K562 (cell line): ENCODE measurements at regions not wholly inside any gene's neighbourhood (a gene's known extent, or its start where the extent isn't known, plus 50 kb on each side); places are given as distances from the start of the nearest gene placed in this dataset.

Experiments
- ATAC-seq: fragments of 200-7000 bp; cut with Tn5 transposase; 3 replicates; pipeline ENCODE4 v1.9.1; 2020; ENCODE audit warnings: moderate library complexity
- BruUV-seq: library from RNA; stranded (reverse); fragments of 400-500 nt; replicated peaks from 2 replicates; lab custom pipeline; 2021; lab: Mats Ljungman, UMichigan
- CTCF ChIA-PET: fragments of 300-600 bp; formaldehyde crosslinking; extraction: SDS; loops from one replicate; lab custom pipeline; 2021; ENCODE audit warnings: low intra/inter-chr PET ratio; lab: Yijun Ruan, JAX
- POLR2A ChIA-PET: fragments of 300-600, 350-650 bp; sonication (Branson Sonifier 250); formaldehyde crosslinking; extraction: SDS; loops from one replicate; lab custom pipeline; 2021; ENCODE audit warnings: antibody characterized with exemption, inconsistent platforms; lab: Yijun Ruan, JAX
- DNase-seq, 4 experiments: peaks; one replicate each; pipeline versions ENCODE4 v3.0.0 to v3.0.0-alpha.2; 2011 to 2018; ENCODE audit warnings: low spot score in 3 of 4, mixed read lengths in 3 of 4; ENCODE audit errors: extremely low read depth in 1 of 4
- FAIRE-seq: peaks from 2 replicates; lab custom pipeline; 2011; peaks lifted over from hg19 to GRCh38; lab: Jason Lieb, UNC
- H2AFZ ChIP-seq: 2 replicates; pipeline ENCODE4 v1.6.0; 2011; ENCODE audit warnings: low read depth, low read length, control low read depth, inconsistent platforms
- H3K27ac ChIP-seq: fragments of 200-600 bp; 3 replicates; pipeline ENCODE4 v1.8.0; 2011; ENCODE audit warnings: low read depth, mild to moderate bottlenecking, control low read depth, inconsistent platforms, low read length, moderate library complexity, mixed read lengths; ENCODE audit errors: extremely low read depth
- H3K27me3 ChIP-seq, 2 experiments: fragments of 300-600 bp in 1 of 2; 2 replicates in 1 of 2; 3 replicates in 1 of 2; pipeline versions ENCODE4 v1.6.0 to v1.8.0; 2011; ENCODE audit warnings: inconsistent platforms in 2 of 2, low read length in 2 of 2, mild to moderate bottlenecking in 1 of 2, mixed read lengths in 1 of 2, moderate library complexity in 1 of 2; ENCODE audit not compliant: control insufficient read depth in 2 of 2, insufficient read depth in 2 of 2
- H3K36me3 ChIP-seq: fragments of 300-600 bp; 3 replicates; pipeline ENCODE4 v1.8.0; 2011; ENCODE audit warnings: mild to moderate bottlenecking, low read length, inconsistent platforms; ENCODE audit not compliant: control insufficient read depth, insufficient read depth
- H3K4me1 ChIP-seq, 2 experiments: fragments of 200-600 bp in 1 of 2; replicated peaks in 1 of 2; 2 replicates in 1 of 2; 3 replicates in 1 of 2; pipeline versions ENCODE4 v1.5.1 to v1.8.0; 2011; ENCODE audit warnings: inconsistent platforms in 2 of 2, low read length in 2 of 2, mild to moderate bottlenecking in 1 of 2, mixed read lengths in 1 of 2, moderate library complexity in 1 of 2; ENCODE audit not compliant: control insufficient read depth in 2 of 2, insufficient read depth in 2 of 2
- H3K4me2 ChIP-seq: 2 replicates; pipeline ENCODE4 v1.6.1; 2011; ENCODE audit warnings: low read length, control low read depth, inconsistent platforms, mixed read lengths; ENCODE audit not compliant: insufficient read depth
- H3K4me3 ChIP-seq: fragments of 200-600 bp; sonication (generic), shearing (Covaris generic); 2 replicates; pipeline ENCODE4 v1.5.1; 2016; ENCODE audit warnings: control low read depth, inconsistent platforms
- H3K79me2 ChIP-seq: fragments of 200-600 bp; 3 replicates; pipeline ENCODE4 v1.8.0; 2011; ENCODE audit warnings: low read length, inconsistent platforms; ENCODE audit not compliant: control insufficient read depth, insufficient read depth
- H3K9ac ChIP-seq, 2 experiments: 2 replicates each; pipeline versions ENCODE4 v1.6.0 to v1.6.1; 2011; ENCODE audit warnings: low read depth in 2 of 2, low read length in 2 of 2, control low read depth in 1 of 2, inconsistent platforms in 1 of 2, mild to moderate bottlenecking in 1 of 2, mixed read lengths in 1 of 2; ENCODE audit not compliant: insufficient read depth in 1 of 2
- H3K9me1 ChIP-seq: one replicate; pipeline ENCODE4 v1.6.0; 2011; ENCODE audit warnings: inconsistent platforms, mild to moderate bottlenecking, low read length, moderate library complexity; ENCODE audit not compliant: control insufficient read depth, insufficient read depth
- H3K9me3 ChIP-seq: replicated peaks from 2 replicates; pipeline ENCODE4 v1.5.1; 2011; ENCODE audit warnings: low read depth, low read length, inconsistent platforms; ENCODE audit not compliant: control insufficient read depth, insufficient read depth
- H4K20me1 ChIP-seq: replicated peaks from 2 replicates; pipeline ENCODE4 v1.6.1; 2011; ENCODE audit warnings: low read length, inconsistent platforms, mixed read lengths; ENCODE audit not compliant: control insufficient read depth, insufficient read depth
- CBFA2T2 ChIP-seq: fragments of 450-650 bp; conservative IDR thresholded peaks from 2 replicates; pipeline ENCODE4 v1.6.1; 2017; ENCODE audit warnings: mild to moderate bottlenecking
- ELF4 ChIP-seq: fragments of 450-650 bp; formaldehyde crosslinking; IDR thresholded peaks from 2 replicates; pipeline ENCODE4 v1.4.0; 2022; ENCODE audit warnings: missing genetic modification characterization
- HMG20A ChIP-seq: fragments of 450-650 bp; formaldehyde crosslinking; conservative IDR thresholded peaks from 2 replicates; pipeline ENCODE4 v1.4.0; 2020; ENCODE audit warnings: mild to moderate bottlenecking, mixed read lengths
- HSF4 ChIP-seq: fragments of 250-450 bp; sonication (Bioruptor Pico); IDR thresholded peaks from 2 replicates; pipeline ENCODE4 v2.1.2; 2022; ENCODE audit warnings: mild to moderate bottlenecking, moderate library complexity, borderline replicate concordance
- PHB2 ChIP-seq: fragments of 450-650 bp; IDR thresholded peaks from 2 replicates; pipeline ENCODE4 v1.6.1; 2017; ENCODE audit warnings: low read depth
- TSC22D4 ChIP-seq: fragments of 450-650 bp; IDR thresholded peaks from 2 replicates; pipeline ENCODE4 v1.6.1; 2016; ENCODE audit warnings: missing genetic modification characterization, missing biosample characterization, control low read depth
- ZNF23 ChIP-seq: fragments of 250-450 bp; sonication (Bioruptor Pico); IDR thresholded peaks from 2 replicates; pipeline ENCODE4 v1.4.0; 2020; ENCODE audit warnings: mild to moderate bottlenecking
- WGBS: fragments of 100-300 bp; shearing (Covaris generic); methylation state at CpG from one replicate; pipeline ENCODE4 v1.1.6; 2016; ENCODE audit warnings: low coverage, mixed read lengths; ENCODE audit not compliant: insufficient coverage; ENCODE audit errors: missing lambda C conversion rate; 5-methylcytosine and 5-hydroxymethylcytosine counted together
- in situ Hi-C: fragments of 300-500 bp; cut with MboI; formaldehyde crosslinking; loops from 4 replicates; pipeline ENCODE4 v1.15.0; 2018; ENCODE audit warnings: inconsistent platforms, mixed read lengths
- intact Hi-C: fragments of 100-400 bp; cut with micrococcal nuclease; formaldehyde crosslinking; loops from 2 replicates; pipeline ENCODE4 v1.14.2; 2022
- TF ChIP-seq, protein P1 (sequence below), 2 experiments: fragments of 450-650 bp in 1 of 2; sonication (generic) in 1 of 2; formaldehyde crosslinking in 1 of 2; IDR thresholded peaks; 2 replicates each; pipeline versions ENCODE4 v1.7.1 to v1.9.0; 2016 to 2022; ENCODE audit warnings: inconsistent platforms in 1 of 2, mild to moderate bottlenecking in 1 of 2, missing genetic modification reagents in 1 of 2
- TF ChIP-seq, protein P2 (sequence below), 3 experiments: fragments of 200-800 bp in 1 of 3; fragments of 250-450 bp in 1 of 3; fragments of 450-650 bp in 1 of 3; sonication (Bioruptor Pico) in 1 of 3; sonication (Bioruptor generic) in 1 of 3; formaldehyde crosslinking in 1 of 3; IDR thresholded peaks; 2 replicates each; pipeline versions ENCODE4 v1.6.1 to v1.8.0; 2016 to 2022; ENCODE audit warnings: mild to moderate bottlenecking in 2 of 3, missing genetic modification characterization in 2 of 3, missing compliant biosample characterization in 1 of 3, moderate library complexity in 1 of 3

GRCh38 chr12:43198608-43199007 lies 353.4 kb downstream of the ADAMTS20 start:
- Histone ChIP-seq H3K79me2 (no peaks in the 10 kb centered on the region), H3K27me3 (no peaks in the 10 kb centered on the region), H3K9me1 (no peaks in the 10 kb centered on the region), H2AFZ (no peak overlapping the region), H4K20me1 (no peaks in the 10 kb centered on the region), H3K36me3 (no peaks in the 10 kb centered on the region), H3K27ac (no peak overlapping the region), H3K4me1 (no peaks in the 10 kb centered on the region; a peak in 1 of 5 replicates), H3K9me3 (no peaks in the 10 kb centered on the region; the same call in 1 of the 2 replicates), H3K4me2 (no peak overlapping the region), H3K4me3 (no peak overlapping the region), H3K9ac (no peak overlapping the region)
- CTCF ChIA-PET, result no interaction called here
- POLR2A ChIA-PET, result no interaction called here
- FAIRE-seq, result no peak
- no TSS peak for BruUV-seq
- TF ChIP-seq ELF4 (CRISPR knock-in tag) (no peak), CBFA2T2 (no peak), HMG20A (no peak), ZNF23 (CRISPR knock-in tag) (no peak), PHB2 (no peak), HSF4 (CRISPR knock-in tag) (no peak), TSC22D4 (tag) (no peak)
- TF ChIP-seq, protein P1, sequence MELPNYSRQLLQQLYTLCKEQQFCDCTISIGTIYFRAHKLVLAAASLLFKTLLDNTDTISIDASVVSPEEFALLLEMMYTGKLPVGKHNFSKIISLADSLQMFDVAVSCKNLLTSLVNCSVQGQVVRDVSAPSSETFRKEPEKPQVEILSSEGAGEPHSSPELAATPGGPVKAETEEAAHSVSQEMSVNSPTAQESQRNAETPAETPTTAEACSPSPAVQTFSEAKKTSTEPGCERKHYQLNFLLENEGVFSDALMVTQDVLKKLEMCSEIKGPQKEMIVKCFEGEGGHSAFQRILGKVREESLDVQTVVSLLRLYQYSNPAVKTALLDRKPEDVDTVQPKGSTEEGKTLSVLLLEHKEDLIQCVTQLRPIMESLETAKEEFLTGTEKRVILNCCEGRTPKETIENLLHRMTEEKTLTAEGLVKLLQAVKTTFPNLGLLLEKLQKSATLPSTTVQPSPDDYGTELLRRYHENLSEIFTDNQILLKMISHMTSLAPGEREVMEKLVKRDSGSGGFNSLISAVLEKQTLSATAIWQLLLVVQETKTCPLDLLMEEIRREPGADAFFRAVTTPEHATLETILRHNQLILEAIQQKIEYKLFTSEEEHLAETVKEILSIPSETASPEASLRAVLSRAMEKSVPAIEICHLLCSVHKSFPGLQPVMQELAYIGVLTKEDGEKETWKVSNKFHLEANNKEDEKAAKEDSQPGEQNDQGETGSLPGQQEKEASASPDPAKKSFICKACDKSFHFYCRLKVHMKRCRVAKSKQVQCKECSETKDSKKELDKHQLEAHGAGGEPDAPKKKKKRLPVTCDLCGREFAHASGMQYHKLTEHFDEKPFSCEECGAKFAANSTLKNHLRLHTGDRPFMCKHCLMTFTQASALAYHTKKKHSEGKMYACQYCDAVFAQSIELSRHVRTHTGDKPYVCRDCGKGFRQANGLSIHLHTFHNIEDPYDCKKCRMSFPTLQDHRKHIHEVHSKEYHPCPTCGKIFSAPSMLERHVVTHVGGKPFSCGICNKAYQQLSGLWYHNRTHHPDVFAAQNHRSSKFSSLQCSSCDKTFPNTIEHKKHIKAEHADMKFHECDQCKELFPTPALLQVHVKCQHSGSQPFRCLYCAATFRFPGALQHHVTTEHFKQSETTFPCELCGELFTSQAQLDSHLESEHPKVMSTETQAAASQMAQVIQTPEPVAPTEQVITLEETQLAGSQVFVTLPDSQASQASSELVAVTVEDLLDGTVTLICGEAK (IDR thresholded peaks at IDR 0.05), result no peak
- TF ChIP-seq, protein P1 (CRISPR knock-in tag; IDR thresholded peaks at IDR 0.05), result no peak
- TF ChIP-seq, protein P2, sequence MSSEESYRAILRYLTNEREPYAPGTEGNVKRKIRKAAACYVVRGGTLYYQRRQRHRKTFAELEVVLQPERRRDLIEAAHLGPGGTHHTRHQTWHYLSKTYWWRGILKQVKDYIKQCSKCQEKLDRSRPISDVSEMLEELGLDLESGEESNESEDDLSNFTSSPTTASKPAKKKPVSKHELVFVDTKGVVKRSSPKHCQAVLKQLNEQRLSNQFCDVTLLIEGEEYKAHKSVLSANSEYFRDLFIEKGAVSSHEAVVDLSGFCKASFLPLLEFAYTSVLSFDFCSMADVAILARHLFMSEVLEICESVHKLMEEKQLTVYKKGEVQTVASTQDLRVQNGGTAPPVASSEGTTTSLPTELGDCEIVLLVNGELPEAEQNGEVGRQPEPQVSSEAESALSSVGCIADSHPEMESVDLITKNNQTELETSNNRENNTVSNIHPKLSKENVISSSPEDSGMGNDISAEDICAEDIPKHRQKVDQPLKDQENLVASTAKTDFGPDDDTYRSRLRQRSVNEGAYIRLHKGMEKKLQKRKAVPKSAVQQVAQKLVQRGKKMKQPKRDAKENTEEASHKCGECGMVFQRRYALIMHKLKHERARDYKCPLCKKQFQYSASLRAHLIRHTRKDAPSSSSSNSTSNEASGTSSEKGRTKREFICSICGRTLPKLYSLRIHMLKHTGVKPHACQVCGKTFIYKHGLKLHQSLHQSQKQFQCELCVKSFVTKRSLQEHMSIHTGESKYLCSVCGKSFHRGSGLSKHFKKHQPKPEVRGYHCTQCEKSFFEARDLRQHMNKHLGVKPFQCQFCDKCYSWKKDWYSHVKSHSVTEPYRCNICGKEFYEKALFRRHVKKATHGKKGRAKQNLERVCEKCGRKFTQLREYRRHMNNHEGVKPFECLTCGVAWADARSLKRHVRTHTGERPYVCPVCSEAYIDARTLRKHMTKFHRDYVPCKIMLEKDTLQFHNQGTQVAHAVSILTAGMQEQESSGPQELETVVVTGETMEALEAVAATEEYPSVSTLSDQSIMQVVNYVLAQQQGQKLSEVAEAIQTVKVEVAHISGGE (CRISPR knock-in tag; IDR thresholded peaks at IDR 0.05), result no peak
- intact Hi-C loops, result no loop called here
- in situ Hi-C loops, result no loop called here
- no peak for DNase-seq
- no peak for ATAC-seq
- 9% methylated on average over 2 of the region's 2 CpGs for WGBS
